ENCODE measurements at regions not wholly inside any gene's neighbourhood (a gene's known extent, or its start where the extent isn't known, plus 50 kb on each side); places are given as distances from the start of the nearest gene placed in this dataset.

- TF ChIP-seq CTCF (IDR thresholded peaks at IDR 0.05; ENCODE audit: low read length) = no peak
- no peak for TF ChIP-seq EZH2 (IDR thresholded peaks at IDR 0.05; ENCODE audit: borderline replicate concordance, low read length)
These were observed 245.0 kb downstream of the TTLL2 start for GRCh38 chr6:167569879-167570278.

All from OCI-LY1 (cell line).